ENCODE measurements at regions not wholly inside any gene's neighbourhood (a gene's known extent, or its start where the extent isn't known, plus 50 kb on each side); places are given as distances from the start of the nearest gene placed in this dataset.

GRCh38 chr2:72036173-72036545 lies 111.5 kb downstream of the CYP26B1 start:
- Histone ChIP-seq H3K4me1 (no peaks in the 10 kb centered on the region), H3K9me3 (no peaks in the 10 kb centered on the region), H3K36me3 (no peaks in the 10 kb centered on the region), H3K27ac (no peak overlapping the region), H3K27me3 (no peaks in the 10 kb centered on the region), H3K4me3 (no peak overlapping the region)
- DNase-seq, result no peak
- intact Hi-C loops (cut with DNase I), result no loop called here
- TF ChIP-seq CTCF (IDR thresholded peaks at IDR 0.05), result no peak
- ATAC-seq, result no peak

- intact Hi-C loops (cut with DNase I), result no loop called here
- DNase-seq (peak in 1 of 4 donors; percentile 31), ATAC-seq (no peak)
- H3K4me3 ChIP-seq, result no peak overlapping the region
- H3K9me3 ChIP-seq, result no peaks in the 10 kb centered on the region
- TF ChIP-seq CTCF (IDR thresholded peaks at IDR 0.05), result no peak
- H3K36me3 ChIP-seq, result no peaks in the 10 kb centered on the region
- H3K27me3 ChIP-seq, result no peaks in the 10 kb centered on the region
- no peaks in the 10 kb centered on the region for H3K4me1 ChIP-seq
- no peak overlapping the region for H3K27ac ChIP-seq
Measured at GRCh38 chr2:72035518-72036172, 112.0 kb downstream of the CYP26B1 start.

- intact Hi-C loops (cut with DNase I), result no loop called here
- DNase-seq (peak in 1 of 4 donors; percentile 36), ATAC-seq (no peak)
- no peaks in the 10 kb centered on the region for H3K27me3 ChIP-seq
- H3K4me1 ChIP-seq, result no peaks in the 10 kb centered on the region
- H3K9me3 ChIP-seq, result no peaks in the 10 kb centered on the region
- H3K4me3 ChIP-seq, result no peak overlapping the region
- TF ChIP-seq CTCF (IDR thresholded peaks at IDR 0.05), result no peak
- no peak overlapping the region for H3K27ac ChIP-seq
- no peaks in the 10 kb centered on the region for H3K36me3 ChIP-seq
Measured at GRCh38 chr2:72034353-72035095, 113.1 kb downstream of the CYP26B1 start.

- Histone ChIP-seq H3K36me3 (no peaks in the 10 kb centered on the region), H3K4me3 (no peak overlapping the region), H3K9me3 (no peaks in the 10 kb centered on the region), H3K27ac (no peak overlapping the region), H3K4me1 (no peaks in the 10 kb centered on the region), H3K27me3 (no peaks in the 10 kb centered on the region)
- no peak for TF ChIP-seq CTCF (IDR thresholded peaks at IDR 0.05)
- ATAC-seq, result peak; percentile 44
- intact Hi-C loops (cut with DNase I), result no loop called here
- peak in 1 of 4 donors; percentile 43 for DNase-seq
Measured at GRCh38 chr2:72033636-72034035, 114.0 kb downstream of the CYP26B1 start.

- no peak for DNase-seq
- H3K27me3 ChIP-seq, result no peaks in the 10 kb centered on the region
- intact Hi-C loops (cut with DNase I), result no loop called here
- H3K4me1 ChIP-seq, result no peaks in the 10 kb centered on the region
- H3K36me3 ChIP-seq, result no peaks in the 10 kb centered on the region
- no peak overlapping the region for H3K4me3 ChIP-seq
- ATAC-seq, result no peak
- TF ChIP-seq CTCF (IDR thresholded peaks at IDR 0.05), result no peak
- H3K9me3 ChIP-seq, result no peaks in the 10 kb centered on the region
- H3K27ac ChIP-seq, result no peak overlapping the region
Measured at GRCh38 chr2:72032481-72033041, 115.1 kb downstream of the CYP26B1 start.

All from left lung (tissue), 4 donors.